Stomach (tissue), 4 donors: ENCODE measurements at regions not wholly inside any gene's neighbourhood (a gene's known extent, or its start where the extent isn't known, plus 50 kb on each side); places are given as distances from the start of the nearest gene placed in this dataset.

Experiments used
- EP300 ChIP-seq: sonication (generic); formaldehyde crosslinking; IDR thresholded peaks from one replicate; pipeline ENCODE4 v1.6.1; 2017; ENCODE audit warnings: antibody characterized with exemption
- POLR2A ChIP-seq, 4 donors: fragments of 450-650 bp; IDR thresholded peaks; one replicate each; pipeline ENCODE4 v1.6.1; 2016; ENCODE audit warnings: antibody characterized with exemption in 4 of 4, control low read depth in 2 of 4, mild to moderate bottlenecking in 1 of 4, moderate library complexity in 1 of 4
- POLR2AphosphoS5 ChIP-seq, 3 donors: sonication (generic); formaldehyde crosslinking; IDR thresholded peaks; one replicate each; pipeline ENCODE4 v1.6.1; 2016; ENCODE audit warnings: antibody characterized with exemption in 3 of 3
- TF ChIP-seq, protein P1 (sequence below), 7 experiments: fragments of 450-650 bp in 4 of 7; fragments of 200-600 bp in 3 of 7; sonication (generic) in 3 of 7; IDR thresholded peaks; one replicate each; pipeline ENCODE4 v1.5.1; 2016 to 2019; ENCODE audit warnings: antibody characterized with exemption in 7 of 7, control low read depth in 2 of 7, mild to moderate bottlenecking in 1 of 7

DNA sequence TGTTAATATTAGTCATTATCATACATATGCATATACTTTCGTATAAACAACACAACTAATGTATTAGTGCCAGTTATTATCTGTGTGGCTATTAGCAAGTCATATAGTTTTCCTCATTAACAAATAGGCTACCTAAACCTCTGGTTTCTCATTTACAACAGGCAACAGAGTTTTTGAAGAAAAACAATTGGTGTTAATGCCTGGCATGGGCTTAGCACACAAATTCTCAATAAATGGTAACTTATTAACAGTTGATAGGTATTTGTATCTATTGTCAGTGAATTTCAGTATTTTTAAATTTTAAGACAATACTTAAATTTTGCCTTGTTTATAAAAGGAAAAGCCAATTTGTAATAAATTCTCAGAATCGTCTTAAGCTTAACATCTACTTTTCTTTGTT is 182.5 kb downstream of the PMAIP1 start:
- TF ChIP-seq POLR2A (IDR thresholded peaks at IDR 0.05) (no peak), EP300 (no peak), POLR2AphosphoS5 (IDR thresholded peaks at IDR 0.05) (no peak)
- TF ChIP-seq, protein P1, sequence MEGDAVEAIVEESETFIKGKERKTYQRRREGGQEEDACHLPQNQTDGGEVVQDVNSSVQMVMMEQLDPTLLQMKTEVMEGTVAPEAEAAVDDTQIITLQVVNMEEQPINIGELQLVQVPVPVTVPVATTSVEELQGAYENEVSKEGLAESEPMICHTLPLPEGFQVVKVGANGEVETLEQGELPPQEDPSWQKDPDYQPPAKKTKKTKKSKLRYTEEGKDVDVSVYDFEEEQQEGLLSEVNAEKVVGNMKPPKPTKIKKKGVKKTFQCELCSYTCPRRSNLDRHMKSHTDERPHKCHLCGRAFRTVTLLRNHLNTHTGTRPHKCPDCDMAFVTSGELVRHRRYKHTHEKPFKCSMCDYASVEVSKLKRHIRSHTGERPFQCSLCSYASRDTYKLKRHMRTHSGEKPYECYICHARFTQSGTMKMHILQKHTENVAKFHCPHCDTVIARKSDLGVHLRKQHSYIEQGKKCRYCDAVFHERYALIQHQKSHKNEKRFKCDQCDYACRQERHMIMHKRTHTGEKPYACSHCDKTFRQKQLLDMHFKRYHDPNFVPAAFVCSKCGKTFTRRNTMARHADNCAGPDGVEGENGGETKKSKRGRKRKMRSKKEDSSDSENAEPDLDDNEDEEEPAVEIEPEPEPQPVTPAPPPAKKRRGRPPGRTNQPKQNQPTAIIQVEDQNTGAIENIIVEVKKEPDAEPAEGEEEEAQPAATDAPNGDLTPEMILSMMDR (IDR thresholded peaks at IDR 0.05): no peak
